ENCODE measurements at regions not wholly inside any gene's neighbourhood (a gene's known extent, or its start where the extent isn't known, plus 50 kb on each side); places are given as distances from the start of the nearest gene placed in this dataset.

DNA sequence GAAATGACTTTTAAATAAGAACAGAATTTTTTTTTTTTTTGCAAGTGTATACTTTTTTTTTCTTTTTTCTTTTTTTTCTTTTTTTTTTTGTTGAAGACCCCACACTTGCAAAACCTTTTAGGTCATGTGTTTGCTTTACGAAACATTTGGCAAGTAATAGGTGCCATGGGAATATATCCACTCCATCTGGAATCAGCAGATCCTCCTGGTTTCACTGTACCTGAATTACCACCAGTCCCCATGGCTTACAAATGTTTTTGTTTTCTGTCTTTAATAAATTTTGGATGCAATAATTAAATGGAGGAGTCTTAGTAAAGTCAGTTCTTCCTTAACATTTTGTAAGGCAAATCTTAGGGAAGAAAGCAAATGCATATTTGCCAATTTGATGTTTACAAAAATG, 559.7 kb upstream of the ZEB2 start:
- TF ChIP-seq, protein P1, sequence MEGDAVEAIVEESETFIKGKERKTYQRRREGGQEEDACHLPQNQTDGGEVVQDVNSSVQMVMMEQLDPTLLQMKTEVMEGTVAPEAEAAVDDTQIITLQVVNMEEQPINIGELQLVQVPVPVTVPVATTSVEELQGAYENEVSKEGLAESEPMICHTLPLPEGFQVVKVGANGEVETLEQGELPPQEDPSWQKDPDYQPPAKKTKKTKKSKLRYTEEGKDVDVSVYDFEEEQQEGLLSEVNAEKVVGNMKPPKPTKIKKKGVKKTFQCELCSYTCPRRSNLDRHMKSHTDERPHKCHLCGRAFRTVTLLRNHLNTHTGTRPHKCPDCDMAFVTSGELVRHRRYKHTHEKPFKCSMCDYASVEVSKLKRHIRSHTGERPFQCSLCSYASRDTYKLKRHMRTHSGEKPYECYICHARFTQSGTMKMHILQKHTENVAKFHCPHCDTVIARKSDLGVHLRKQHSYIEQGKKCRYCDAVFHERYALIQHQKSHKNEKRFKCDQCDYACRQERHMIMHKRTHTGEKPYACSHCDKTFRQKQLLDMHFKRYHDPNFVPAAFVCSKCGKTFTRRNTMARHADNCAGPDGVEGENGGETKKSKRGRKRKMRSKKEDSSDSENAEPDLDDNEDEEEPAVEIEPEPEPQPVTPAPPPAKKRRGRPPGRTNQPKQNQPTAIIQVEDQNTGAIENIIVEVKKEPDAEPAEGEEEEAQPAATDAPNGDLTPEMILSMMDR (conservative IDR thresholded peaks at IDR 0.05), result no peak
- TF ChIP-seq EZH2 (IDR thresholded peaks at IDR 0.05; ENCODE audit: low read depth), result no peak
